Epithelial cell of esophagus (primary cell): ENCODE measurements at regions not wholly inside any gene's neighbourhood (a gene's known extent, or its start where the extent isn't known, plus 50 kb on each side); places are given as distances from the start of the nearest gene placed in this dataset.

Experiments used
- DNase-seq: peaks from one replicate; pipeline ENCODE4 v3.0.0; 2010; ENCODE audit warnings: low read depth
- H3K4me3 ChIP-seq: 2 replicates; pipeline ENCODE4 v1.5.1; 2011; ENCODE audit warnings: mild to moderate bottlenecking, low read length, control low read depth
- TF ChIP-seq, protein P1 (sequence below): IDR thresholded peaks from 2 replicates; pipeline ENCODE4 v1.5.1; 2011; ENCODE audit warnings: low read depth, mild to moderate bottlenecking, low read length, control low read depth, inconsistent platforms; ENCODE audit not compliant: insufficient read depth; ENCODE audit errors: missing control alignments

GRCh38 chr20:24328901-24329300 lies 140.5 kb upstream of the SYNDIG1 start:
- TF ChIP-seq, protein P1, sequence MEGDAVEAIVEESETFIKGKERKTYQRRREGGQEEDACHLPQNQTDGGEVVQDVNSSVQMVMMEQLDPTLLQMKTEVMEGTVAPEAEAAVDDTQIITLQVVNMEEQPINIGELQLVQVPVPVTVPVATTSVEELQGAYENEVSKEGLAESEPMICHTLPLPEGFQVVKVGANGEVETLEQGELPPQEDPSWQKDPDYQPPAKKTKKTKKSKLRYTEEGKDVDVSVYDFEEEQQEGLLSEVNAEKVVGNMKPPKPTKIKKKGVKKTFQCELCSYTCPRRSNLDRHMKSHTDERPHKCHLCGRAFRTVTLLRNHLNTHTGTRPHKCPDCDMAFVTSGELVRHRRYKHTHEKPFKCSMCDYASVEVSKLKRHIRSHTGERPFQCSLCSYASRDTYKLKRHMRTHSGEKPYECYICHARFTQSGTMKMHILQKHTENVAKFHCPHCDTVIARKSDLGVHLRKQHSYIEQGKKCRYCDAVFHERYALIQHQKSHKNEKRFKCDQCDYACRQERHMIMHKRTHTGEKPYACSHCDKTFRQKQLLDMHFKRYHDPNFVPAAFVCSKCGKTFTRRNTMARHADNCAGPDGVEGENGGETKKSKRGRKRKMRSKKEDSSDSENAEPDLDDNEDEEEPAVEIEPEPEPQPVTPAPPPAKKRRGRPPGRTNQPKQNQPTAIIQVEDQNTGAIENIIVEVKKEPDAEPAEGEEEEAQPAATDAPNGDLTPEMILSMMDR, result no peak

DNA sequence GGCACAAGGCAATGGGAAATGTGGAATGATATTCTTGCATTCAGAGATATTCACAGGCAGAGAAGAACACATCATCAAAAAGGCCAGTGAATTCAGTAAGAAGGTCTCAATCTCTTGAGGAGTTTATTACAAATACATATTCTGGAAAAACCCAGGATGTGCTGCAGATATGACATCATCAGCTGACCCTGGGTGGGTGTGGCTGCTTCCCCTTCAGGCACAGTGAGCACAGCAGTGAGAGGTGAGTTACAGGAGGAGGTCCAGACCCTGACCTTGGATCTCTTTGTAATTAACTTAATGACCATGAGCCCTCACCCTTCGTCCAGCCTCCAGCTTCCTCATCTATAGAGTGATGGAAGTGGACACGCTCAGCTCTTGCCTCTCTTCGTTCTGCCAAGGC lies 147.5 kb upstream of the SYNDIG1 start:
- H3K4me3 ChIP-seq, result no peak overlapping the region
- TF ChIP-seq, protein P1, result no peak

More at GRCh38 chr20:24328901-24329300, 140.5 kb upstream of the SYNDIG1 start:
- H3K4me3 ChIP-seq, result no peak overlapping the region
- no peak for DNase-seq

DNA sequence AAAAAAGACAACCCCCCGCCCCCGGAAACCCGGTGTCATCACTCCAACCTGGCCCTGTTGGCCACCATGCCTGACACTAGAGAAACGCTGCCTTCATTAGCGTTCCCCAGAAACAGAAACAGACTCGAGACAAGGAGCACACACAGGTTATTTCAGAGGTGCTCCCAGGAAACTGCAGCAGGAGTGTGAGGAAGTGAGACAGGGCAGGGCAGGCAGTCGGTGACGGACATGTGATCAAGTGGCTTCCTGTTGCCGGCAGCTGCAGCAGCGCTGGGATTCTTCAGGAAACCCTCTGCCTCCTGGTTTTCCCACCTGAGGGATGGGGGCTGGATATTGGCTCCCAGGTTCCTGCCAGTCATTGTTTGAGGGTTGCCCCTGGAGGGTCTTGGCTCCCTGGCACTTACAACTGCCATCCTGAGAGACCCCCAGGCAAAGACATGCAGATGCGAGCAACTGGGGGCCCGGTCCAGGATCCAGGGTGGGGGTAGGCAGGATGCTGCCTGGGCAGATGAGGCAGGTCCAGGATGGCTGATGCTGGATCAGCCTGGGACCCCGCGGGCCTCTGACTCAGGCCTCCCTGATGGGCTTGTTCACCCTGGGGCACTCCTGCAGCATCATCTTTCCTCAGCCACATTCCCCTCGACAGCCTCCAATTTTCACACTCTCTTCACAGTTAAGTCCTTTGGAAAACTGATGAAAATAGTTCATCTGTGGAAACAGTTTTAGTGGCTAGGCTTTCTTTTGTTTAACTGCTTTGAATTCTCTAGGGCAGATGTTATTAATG lies 150.7 kb upstream of the SYNDIG1 start:
- DNase-seq, result peak; percentile 26
- TF ChIP-seq, protein P1, result no peak
- no peak overlapping the region for H3K4me3 ChIP-seq

More for the DNA sequence above, 147.5 kb upstream of the SYNDIG1 start:
- DNase-seq, result no peak

- TF ChIP-seq, protein P1, result no peak
- no peak for DNase-seq
- H3K4me3 ChIP-seq, result no peak overlapping the region
Observed at GRCh38 chr20:24317224-24317623, 152.2 kb upstream of the SYNDIG1 start.

- peak; percentile 12 for DNase-seq
- TF ChIP-seq, protein P1, result no peak
Observed at GRCh38 chr20:24316731-24317130, 152.7 kb upstream of the SYNDIG1 start.

DNA sequence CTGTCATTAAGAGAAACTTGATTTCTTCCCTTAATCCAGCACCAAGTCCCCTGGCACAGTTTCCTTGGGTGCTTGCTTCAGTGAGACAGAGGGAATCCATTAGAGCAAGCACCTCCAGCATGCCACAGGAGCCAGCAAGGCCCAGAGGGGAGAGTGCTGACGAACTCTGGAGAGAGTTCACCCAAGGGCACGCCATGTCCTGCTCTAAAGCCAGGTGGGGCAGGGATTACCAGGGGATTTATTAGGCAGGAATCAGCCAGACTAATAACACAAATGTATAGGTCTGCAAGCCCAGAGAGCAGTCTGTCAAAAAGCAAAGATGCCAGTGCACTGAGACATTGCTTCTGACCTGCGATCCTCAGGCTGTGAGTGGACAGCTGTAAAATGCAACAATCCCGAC lies 155.4 kb upstream of the SYNDIG1 start:
- TF ChIP-seq, protein P1, result no peak
- no peak for DNase-seq

More at GRCh38 chr20:24316731-24317130, 152.7 kb upstream of the SYNDIG1 start:
- H3K4me3 ChIP-seq, result no peak overlapping the region

GRCh38 chr20:24309596-24309995 lies 159.8 kb upstream of the SYNDIG1 start:
- TF ChIP-seq, protein P1, result no peak
- DNase-seq, result no peak
- H3K4me3 ChIP-seq, result no peak overlapping the region

More for the DNA sequence above, 155.4 kb upstream of the SYNDIG1 start:
- no peak overlapping the region for H3K4me3 ChIP-seq
